ENCODE measurements at regions not wholly inside any gene's neighbourhood (a gene's known extent, or its start where the extent isn't known, plus 50 kb on each side); places are given as distances from the start of the nearest gene placed in this dataset.

GRCh38 chr9:124101969-124102345 lies 90.4 kb downstream of the LHX2 start:
- H3K27me3 ChIP-seq (ENCODE audit: control insufficient read depth in 2 of 2, insufficient read depth in 2 of 2, low read length in 2 of 2): peaks cover 0 to 14% of the 10 kb centered on the region in 2 experiments
- no peaks in the 10 kb centered on the region for H3K9me1 ChIP-seq (replicated peaks; ENCODE audit: control insufficient read depth, extremely low read depth, insufficient read depth, low read length)
- H3K9me3 ChIP-seq (replicated peaks; ENCODE audit: control insufficient read depth, insufficient read depth, low read length): no peaks in the 10 kb centered on the region
- no peak overlapping the region for H3K4me3 ChIP-seq (replicated peaks in 1 of 3; ENCODE audit: insufficient read depth in 1 of 3, low read depth in 1 of 3, low read length in 3 of 3)
- no TSS peak for BruUV-seq (replicated peaks)
- H3K27ac ChIP-seq (ENCODE audit: insufficient read depth, low read depth, low read length): no peak overlapping the region
- no peak for TF ChIP-seq FOS (IDR thresholded peaks at IDR 0.05; ENCODE audit: borderline replicate concordance, insufficient read depth, low read length)
- TF ChIP-seq GATA2 (IDR thresholded peaks at IDR 0.05; ENCODE audit: insufficient read depth, insufficient read length, low read depth, low read length): no peak
- no peak for TF ChIP-seq JUN (IDR thresholded peaks at IDR 0.05; ENCODE audit: borderline replicate concordance, insufficient read depth, insufficient read length, low read depth)
- TF ChIP-seq MYC (IDR thresholded peaks at IDR 0.05; ENCODE audit: low read depth, low read length): no peak
- no peak for TF ChIP-seq POLR2AphosphoS5 (IDR thresholded peaks at IDR 0.05; ENCODE audit: insufficient read depth, low read depth, low read length)
- TF ChIP-seq MAX (IDR thresholded peaks at IDR 0.05; ENCODE audit: insufficient read depth, insufficient read length): no peak
- no peak for TF ChIP-seq EZH2 (IDR thresholded peaks at IDR 0.05; ENCODE audit: borderline replicate concordance, low read depth, low read length, severe bottlenecking)
- TF ChIP-seq POLR2A (IDR thresholded peaks at IDR 0.05; ENCODE audit: low read depth, low read length): no peak
- TF ChIP-seq CTCF (IDR thresholded peaks at IDR 0.05; ENCODE audit: extremely low read depth in 1 of 2, insufficient read depth in 1 of 2, low read depth in 1 of 2, low read length in 2 of 2): no peak
- no peaks in the 10 kb centered on the region for H3K4me1 ChIP-seq (ENCODE audit: control insufficient read depth, extremely low read depth, insufficient read depth, low read length)
- CTCF ChIA-PET: no interaction called here
- no peak for DNase-seq (ENCODE audit: low read depth, low spot score)
- no peaks in the 10 kb centered on the region for H4K20me1 ChIP-seq (replicated peaks; ENCODE audit: control insufficient read depth, extremely low read depth, insufficient read depth, low read length)
- dilution Hi-C loops (cut with MboI; ENCODE audit: extremely low pct_ligation_motif_present, low sequenced_read_pairs): no loop called here
- H3K36me3 ChIP-seq (ENCODE audit: control insufficient read depth in 2 of 2, extremely low read depth in 1 of 2, insufficient read depth in 2 of 2, low read length in 2 of 2): no peaks in the 10 kb centered on the region
- H3K4me2 ChIP-seq (ENCODE audit: insufficient read depth, low read length): no peak overlapping the region
- POLR2A ChIA-PET: no interaction called here
- FAIRE-seq: no peak
- no peak overlapping the region for H2AFZ ChIP-seq (ENCODE audit: low read depth, low read length)
- intact Hi-C loops (cut with micrococcal nuclease): no loop called here
- H3K79me2 ChIP-seq (ENCODE audit: control insufficient read depth, insufficient read depth, low read length): no peaks in the 10 kb centered on the region
- no peak overlapping the region for H3K9ac ChIP-seq (replicated peaks; ENCODE audit: extremely low read depth, insufficient read depth, low read length)
